HG02759 (cell line): ENCODE measurements at regions not wholly inside any gene's neighbourhood (a gene's known extent, or its start where the extent isn't known, plus 50 kb on each side); places are given as distances from the start of the nearest gene placed in this dataset.
"Not testable (repeated sequence)": the region's sequence is repeated elsewhere in the genome, so short reads cannot be mapped to it uniquely, and the experiment has no call there.

Experiments
- ATAC-seq: cut with Tn5 transposase; IDR thresholded peaks from one replicate; pipeline ENCODE4 v1.9.1; 2021; ENCODE audit warnings: mild to moderate bottlenecking, moderate library complexity; ENCODE audit not compliant: unreplicated experiment

DNA sequence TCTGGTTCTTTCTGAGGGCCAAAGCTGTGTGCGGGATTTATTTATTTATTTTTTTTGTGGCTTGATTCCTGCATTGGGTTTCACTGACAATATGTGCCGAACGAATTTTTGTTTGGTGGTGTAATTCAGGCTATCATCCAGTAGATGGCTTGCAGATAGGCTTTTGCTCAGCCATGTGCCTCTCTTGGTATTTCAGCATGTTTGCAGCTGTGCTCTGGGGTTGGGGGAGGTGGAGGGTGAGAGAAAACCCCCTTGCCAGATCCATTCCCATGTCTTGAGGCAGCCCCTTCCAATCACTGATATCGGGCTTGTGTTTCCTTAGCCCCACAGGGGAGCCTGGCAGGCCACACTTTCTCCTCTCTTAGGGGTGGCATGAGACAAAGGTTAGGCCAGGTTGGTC is 302.4 kb downstream of the PTGER3 start:
- no peak for ATAC-seq

DNA sequence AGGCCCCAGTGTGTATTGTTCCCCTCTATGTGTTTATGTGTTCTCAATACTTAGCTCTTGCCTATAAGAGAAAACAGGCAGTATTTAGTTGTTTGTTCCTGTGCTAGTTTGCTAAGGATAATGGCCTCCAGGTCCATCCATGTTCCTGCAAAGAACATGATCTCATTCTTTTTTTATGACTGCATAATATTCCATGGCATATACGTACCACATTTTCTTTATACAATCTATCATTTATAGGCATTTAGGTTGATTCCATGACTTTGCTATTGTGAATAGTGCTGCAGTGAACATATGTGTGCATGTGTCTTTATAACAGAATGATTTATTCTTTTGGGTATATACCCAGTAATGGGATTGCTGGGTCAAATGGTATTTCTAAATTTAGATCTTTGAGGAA is 301.6 kb downstream of the PTGER3 start:
- ATAC-seq = not testable (repeated sequence)

DNA sequence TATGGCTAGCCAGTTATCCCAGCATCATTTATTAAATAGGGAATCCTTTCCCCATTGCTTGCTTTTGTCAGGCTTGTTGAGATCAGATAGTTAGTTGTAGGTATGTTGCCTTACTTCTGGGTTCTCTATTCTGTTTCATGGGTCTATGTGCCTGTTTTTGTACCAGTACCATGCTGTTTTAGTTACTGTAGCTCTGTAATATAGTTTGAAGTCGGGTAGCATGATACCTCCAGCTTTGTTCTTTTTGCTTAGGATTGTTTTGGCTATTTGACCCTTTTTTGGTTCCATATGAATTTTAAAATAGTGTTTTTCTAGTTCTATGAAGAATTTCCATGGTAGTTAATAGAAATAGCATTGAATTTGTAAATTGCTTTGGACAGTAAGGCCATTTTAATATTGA is 300.5 kb downstream of the PTGER3 start:
- not testable (repeated sequence) for ATAC-seq

DNA sequence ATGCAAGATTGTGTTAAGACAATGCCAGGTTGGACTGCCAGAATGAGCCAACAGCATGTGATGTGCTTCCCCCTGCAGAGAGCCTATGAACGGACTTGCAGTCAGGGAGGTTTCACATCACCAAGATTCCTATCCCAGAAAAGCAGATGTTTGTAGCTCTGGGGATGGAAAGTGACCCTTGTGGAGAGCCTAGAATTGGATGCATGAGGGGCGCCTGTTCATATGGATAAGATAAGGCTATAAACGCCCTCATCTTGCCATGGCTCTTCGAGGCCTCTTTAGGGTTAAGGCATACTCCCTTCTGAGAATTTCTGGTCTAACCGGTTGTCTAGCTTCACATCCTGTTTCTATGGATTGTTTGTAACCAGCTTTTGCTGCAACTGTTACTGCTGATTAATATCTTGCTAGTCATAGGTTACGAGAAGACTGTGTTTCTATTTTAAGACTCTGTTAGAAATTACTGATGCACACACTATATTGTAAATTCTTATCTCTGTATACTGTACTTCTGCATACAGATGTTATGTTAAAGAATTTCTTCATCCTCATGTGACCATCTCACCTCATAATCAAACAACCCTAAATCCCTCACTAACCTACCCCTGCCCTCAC is 295.8 kb downstream of the PTGER3 start:
- not testable (repeated sequence) for ATAC-seq

GRCh38 chr1:70754701-70755100 is 292.9 kb downstream of the PTGER3 start:
- ATAC-seq = no peak

DNA sequence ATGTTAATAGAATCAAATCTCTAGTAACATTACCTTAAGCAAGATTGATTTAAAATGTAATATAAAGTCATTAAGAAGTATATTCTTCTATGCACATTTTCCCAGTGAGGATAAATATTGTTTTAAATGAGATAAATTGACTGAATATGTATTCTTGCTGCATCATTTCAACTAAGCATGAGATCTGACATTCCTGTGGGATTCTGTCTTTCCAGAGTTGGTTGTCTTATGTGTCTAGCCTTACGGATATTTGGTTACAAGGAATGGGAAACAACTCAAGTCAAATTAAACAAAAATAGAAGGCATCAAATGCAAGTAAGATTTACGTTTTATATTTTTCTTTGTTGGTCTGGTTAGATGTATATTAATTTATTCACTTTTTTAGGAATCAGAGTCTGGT is 287.5 kb downstream of the PTGER3 start:
- no peak for ATAC-seq

- ATAC-seq = no peak
Measured at GRCh38 chr1:70762386-70762785, 285.2 kb downstream of the PTGER3 start.

- ATAC-seq = no peak
Measured at GRCh38 chr1:70764747-70765146, 282.9 kb downstream of the PTGER3 start.

DNA sequence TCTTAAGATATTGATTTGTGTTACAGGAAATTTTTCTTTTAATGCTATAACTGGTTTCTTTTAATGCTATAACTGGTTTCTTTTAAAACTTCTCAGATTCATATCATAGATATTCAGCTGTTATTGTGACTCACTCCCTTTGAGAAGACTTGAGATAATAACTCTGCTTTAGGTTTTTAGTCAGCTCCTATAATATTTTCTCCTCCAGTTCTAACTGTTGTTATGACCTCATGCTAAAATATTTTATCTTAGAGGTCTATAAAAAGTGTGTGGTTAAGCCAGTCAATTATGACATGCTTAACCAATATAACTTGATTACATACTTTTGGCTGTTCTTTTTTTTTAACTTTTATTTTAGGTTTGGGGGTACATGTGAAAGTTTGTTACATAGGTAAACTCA is 280.2 kb downstream of the PTGER3 start:
- ATAC-seq = no peak

GRCh38 chr1:70768216-70768615 is 279.4 kb downstream of the PTGER3 start:
- no peak for ATAC-seq

GRCh38 chr1:70778056-70778762 is 269.4 kb downstream of the PTGER3 start:
- no peak for ATAC-seq

DNA sequence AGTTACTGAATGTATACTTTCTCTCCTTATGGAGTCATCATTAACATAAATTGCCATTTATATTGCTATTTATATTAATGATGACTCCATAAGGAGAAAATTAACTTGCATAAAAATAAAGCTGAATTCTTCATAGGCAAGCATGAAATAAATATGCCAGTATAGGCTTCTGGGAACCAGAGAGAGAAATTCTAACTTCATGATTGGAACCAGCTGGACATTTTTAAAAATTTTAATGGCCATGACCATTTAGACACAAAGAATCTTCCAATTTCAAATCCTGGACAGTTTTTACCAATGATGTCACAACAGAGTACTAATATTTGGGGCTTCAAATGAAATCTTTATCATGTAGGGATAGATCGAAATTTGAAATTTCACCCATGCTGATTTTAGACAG is 268.7 kb downstream of the PTGER3 start:
- no peak for ATAC-seq

GRCh38 chr1:70779571-70779970 is 268.0 kb downstream of the PTGER3 start:
- ATAC-seq = no peak

DNA sequence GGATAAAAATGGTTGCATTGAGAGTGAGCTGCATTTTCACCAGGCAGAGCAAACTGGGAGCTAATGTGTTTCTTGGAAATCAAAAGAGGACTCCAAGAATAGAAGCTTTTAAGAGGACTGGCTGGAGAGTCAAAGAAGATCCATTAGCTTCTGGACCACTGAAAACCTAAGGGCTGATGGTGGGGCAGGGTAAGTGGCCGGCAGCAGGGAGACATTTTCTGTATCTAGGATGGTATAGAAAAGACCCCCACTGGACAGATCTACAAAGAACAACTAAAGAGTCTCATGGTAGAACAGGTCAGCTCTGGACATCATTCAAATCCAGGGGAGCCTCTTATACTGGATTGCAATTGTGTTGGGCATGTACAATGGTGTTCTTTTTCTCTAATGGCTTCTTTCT is 262.3 kb downstream of the PTGER3 start:
- no peak for ATAC-seq

DNA sequence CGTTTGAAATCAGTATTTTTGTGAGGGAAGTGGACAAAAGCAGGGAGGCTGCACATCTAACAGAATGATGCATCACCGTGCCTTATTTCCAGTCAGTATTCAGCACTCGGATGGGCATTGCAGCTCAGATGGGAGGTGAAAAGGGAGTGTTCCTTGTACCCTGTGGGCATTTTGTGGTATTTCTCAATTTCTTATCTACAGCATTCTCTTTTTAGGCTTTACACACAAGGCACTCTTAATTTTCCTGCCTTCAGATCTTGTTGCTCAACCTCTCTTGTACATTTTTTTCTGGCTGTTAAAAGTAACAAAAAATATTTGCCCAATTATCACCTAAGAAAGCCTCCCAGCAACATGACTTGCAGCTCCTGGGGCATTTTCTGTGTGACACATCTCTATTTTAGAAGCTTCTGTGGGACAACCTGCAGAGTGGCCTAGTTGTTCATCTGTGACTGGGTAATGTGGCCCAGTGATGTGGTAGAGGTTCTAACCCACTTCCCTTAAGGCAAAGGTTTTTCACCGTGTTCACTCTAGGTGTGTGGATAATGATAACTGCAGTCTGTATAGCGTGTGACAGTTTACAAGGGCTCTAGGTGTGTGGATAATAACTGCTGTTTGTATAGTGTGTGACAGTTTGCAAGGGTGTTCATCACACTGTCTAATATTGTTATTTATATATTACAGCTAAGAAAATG is 257.2 kb downstream of the PTGER3 start:
- no peak for ATAC-seq

DNA sequence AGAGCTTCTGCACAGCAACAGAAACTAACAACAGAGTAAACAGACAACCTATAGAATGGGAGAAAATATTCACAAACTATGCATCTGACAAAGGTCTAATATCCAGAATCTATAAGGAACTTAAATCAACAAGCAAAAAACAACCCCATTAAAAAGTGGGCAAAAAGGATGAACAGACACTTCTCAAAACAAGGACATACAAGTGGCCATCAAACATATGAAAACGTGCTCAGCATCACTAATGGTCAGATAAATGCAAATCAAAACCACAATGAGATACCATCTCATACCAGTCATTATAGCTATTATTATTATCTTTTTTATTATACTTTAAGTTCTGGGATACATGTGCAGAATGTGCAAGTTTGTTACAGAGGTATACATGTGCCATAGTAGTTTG is 252.6 kb downstream of the PTGER3 start:
- ATAC-seq = not testable (repeated sequence)

DNA sequence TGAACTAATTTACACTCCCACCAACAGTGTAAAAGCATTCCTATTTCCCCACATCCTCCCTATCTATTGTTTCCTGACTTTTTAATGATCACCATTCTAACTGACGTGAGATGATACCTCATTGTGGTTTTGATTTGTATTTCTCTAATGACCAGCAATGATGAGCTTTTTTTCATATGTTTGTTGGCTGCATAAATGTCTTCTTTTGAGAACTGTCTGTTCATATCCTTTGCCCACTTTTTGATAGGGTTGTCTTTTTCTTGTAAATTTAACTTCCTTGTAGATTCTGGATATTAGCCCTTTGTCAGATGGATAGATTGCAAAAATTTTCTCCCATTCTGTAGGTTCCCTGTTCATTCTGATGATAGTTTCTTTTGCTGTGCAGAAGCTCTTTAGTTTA is 251.3 kb downstream of the PTGER3 start:
- not testable (repeated sequence) for ATAC-seq

- ATAC-seq = not testable (repeated sequence)
Measured at GRCh38 chr1:70802625-70803024, 245.0 kb downstream of the PTGER3 start.

DNA sequence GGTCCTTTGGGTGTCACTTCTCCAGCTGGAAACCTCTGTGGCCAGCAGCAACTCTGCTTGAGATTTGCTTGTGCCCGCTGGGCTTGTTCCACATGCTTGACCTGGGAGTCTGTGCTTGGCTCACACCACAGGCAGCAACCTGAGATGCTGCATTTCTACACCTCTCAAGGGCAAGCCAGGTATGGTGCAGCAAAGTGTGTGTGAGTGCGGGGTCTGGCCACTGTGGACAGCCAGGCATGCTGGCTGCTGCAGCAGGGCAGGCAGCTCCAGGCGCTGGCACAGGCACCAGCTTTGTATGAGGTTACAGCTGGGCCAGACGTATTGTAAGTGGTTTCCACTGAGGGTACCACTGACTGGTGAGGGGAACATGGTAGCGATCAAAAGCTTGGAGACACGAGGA is 242.0 kb downstream of the PTGER3 start:
- ATAC-seq = no peak

GRCh38 chr1:70807088-70807664 is 240.4 kb downstream of the PTGER3 start:
- ATAC-seq = no peak

- no peak for ATAC-seq
Measured at GRCh38 chr1:70809069-70809468, 238.5 kb downstream of the PTGER3 start.

GRCh38 chr1:70811815-70812214 is 235.8 kb downstream of the PTGER3 start:
- no peak for ATAC-seq
